ENCODE measurements at regions not wholly inside any gene's neighbourhood (a gene's known extent, or its start where the extent isn't known, plus 50 kb on each side); places are given as distances from the start of the nearest gene placed in this dataset.
A peak's percentile ranks its signal among the peaks of the same experiment; 100 is the strongest.

GRCh38 chr5:165876538-165876937 is 2371.1 kb downstream of the MAT2B start:
- DNase-seq (ENCODE audit: low read depth): peak; percentile 90

DNA sequence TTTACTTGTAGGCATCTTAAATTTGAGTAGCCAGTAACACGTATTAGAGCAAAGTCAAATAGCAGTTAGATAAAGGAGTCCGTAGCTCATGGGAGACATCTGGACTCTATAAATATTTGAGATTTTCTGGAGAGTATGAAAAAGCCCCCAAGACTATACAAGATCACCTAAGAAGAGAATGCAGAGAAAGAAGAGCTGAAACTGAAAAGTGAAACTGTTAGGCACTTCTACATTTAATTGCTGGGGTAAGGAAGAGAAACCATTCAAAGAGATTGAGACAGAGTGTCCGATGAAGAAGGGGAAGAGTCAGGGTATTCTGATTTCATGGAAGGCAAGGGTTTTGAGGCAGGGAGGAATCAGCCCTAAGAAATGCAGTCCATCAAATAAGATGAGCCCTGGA is 2372.1 kb downstream of the MAT2B start:
- no peak overlapping the region for H3K4me3 ChIP-seq (ENCODE audit: low read depth, low read length)
- TF ChIP-seq, protein P1, sequence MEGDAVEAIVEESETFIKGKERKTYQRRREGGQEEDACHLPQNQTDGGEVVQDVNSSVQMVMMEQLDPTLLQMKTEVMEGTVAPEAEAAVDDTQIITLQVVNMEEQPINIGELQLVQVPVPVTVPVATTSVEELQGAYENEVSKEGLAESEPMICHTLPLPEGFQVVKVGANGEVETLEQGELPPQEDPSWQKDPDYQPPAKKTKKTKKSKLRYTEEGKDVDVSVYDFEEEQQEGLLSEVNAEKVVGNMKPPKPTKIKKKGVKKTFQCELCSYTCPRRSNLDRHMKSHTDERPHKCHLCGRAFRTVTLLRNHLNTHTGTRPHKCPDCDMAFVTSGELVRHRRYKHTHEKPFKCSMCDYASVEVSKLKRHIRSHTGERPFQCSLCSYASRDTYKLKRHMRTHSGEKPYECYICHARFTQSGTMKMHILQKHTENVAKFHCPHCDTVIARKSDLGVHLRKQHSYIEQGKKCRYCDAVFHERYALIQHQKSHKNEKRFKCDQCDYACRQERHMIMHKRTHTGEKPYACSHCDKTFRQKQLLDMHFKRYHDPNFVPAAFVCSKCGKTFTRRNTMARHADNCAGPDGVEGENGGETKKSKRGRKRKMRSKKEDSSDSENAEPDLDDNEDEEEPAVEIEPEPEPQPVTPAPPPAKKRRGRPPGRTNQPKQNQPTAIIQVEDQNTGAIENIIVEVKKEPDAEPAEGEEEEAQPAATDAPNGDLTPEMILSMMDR (IDR thresholded peaks at IDR 0.05; ENCODE audit: control insufficient read depth, extremely low read depth, insufficient read depth): no peak
- no peak for DNase-seq (ENCODE audit: low read depth)

More at GRCh38 chr5:165876538-165876937, 2371.1 kb downstream of the MAT2B start:
- TF ChIP-seq, protein P1 (IDR thresholded peaks at IDR 0.05; ENCODE audit: control insufficient read depth, extremely low read depth, insufficient read depth): no peak
- no peak overlapping the region for H3K4me3 ChIP-seq (ENCODE audit: low read depth, low read length)

DNA sequence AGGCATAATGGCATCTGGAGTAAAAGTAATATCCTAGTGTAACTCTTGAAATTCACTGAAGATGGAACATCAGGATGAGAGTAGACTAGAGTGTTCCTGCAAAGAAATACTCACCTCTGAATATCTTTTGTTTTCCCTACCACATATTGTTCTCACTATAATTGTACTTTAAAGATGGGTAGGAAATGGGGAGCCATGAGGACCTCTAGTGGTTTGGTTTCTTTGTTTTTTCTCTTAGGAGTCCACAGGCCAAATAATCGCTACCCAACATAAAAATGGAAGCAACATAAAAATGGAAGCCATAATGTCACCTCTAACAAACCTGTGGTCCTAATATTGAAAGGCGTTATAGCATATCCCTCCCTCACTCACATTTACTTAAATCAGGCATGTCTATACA is 2375.8 kb downstream of the MAT2B start:
- TF ChIP-seq, protein P1 (IDR thresholded peaks at IDR 0.05; ENCODE audit: control insufficient read depth, extremely low read depth, insufficient read depth): no peak
- DNase-seq (ENCODE audit: low read depth): no peak

GRCh38 chr5:165882099-165882498 is 2376.7 kb downstream of the MAT2B start:
- peak; percentile 25 for DNase-seq (ENCODE audit: low read depth)
- TF ChIP-seq, protein P1 (IDR thresholded peaks at IDR 0.05; ENCODE audit: control insufficient read depth, extremely low read depth, insufficient read depth): no peak
- H3K4me3 ChIP-seq (ENCODE audit: low read depth, low read length): no peak overlapping the region

More for the DNA sequence above, 2375.8 kb downstream of the MAT2B start:
- no peak overlapping the region for H3K4me3 ChIP-seq (ENCODE audit: low read depth, low read length)

DNA sequence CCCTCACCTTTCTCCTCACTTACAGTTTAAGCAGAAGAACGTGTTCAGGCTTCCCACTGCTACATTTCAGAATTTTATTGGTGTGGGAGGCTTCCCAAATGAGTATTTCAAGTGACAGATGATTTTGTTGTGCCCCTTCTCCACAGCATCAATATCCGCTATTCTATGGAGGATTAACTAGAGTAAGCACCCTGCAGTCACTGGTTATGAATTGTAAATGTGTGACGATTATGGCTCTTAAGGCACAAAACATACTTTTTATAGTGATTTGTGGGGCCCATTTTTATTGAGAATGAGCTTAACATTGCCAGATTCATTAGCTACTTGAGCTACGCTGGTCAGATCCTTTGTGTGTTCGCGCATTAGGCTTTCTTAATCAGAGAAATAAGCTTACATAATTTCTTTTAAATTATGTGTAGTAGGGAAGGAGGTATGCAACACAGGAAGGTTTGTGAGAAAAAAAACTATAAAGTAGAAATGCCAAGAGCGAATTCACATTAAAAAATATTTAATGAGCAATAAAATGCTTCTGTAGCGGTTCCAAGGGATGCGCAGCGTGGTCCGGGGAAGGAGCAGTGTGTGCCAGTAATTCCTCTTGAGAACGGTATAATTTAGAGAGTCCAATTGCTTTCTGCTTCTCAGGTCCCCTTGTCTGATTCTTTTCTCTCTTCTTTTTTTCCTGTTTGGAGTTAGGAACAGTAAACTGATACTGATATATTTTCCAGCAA is 2380.4 kb downstream of the MAT2B start:
- H3K4me3 ChIP-seq (ENCODE audit: low read depth, low read length): no peak overlapping the region
- TF ChIP-seq, protein P1 (IDR thresholded peaks at IDR 0.05; ENCODE audit: control insufficient read depth, extremely low read depth, insufficient read depth): no peak
- DNase-seq (ENCODE audit: low read depth): peak; percentile 72

DNA sequence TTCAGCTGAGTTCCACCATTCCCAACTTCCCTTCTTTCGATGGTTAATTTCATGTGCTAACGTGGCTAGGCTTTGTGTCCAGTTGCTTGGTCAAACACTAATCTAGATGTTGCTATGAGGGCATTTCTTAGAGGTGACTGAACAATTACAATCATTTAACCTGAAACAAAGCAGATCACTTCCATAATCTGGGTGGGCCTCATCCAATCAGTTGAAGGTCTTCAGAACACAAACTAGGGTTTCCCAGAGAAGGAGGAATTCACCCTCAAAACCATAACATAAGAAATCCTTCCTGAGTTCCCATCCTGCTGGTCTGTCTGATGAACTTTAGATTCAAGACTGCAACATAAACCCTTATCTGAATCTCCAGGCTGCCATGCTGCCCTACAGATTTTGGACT is 2381.7 kb downstream of the MAT2B start:
- no peak for DNase-seq (ENCODE audit: low read depth)
- TF ChIP-seq, protein P1 (IDR thresholded peaks at IDR 0.05; ENCODE audit: control insufficient read depth, extremely low read depth, insufficient read depth): no peak
- no peak overlapping the region for H3K4me3 ChIP-seq (ENCODE audit: low read depth, low read length)

DNA sequence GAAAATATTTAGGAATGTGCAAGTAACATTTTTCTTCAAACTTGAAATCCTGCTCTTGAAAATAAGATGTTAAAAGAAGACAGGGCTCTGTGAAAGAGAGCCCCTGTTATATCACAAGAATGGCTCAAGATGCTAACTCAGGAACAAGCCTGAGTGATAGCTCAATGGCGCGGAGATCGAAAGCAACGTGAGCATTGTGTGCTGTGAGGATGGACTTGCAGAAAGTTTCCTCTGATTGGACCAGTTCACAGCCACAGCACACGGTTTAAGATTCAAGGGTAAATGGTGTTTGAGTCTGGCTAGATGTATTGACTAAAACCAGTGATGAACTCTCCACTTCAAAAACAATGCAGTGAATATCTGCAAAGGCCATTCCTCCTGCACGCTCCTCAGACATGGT is 2387.0 kb downstream of the MAT2B start:
- no peak for DNase-seq (ENCODE audit: low read depth)
- TF ChIP-seq, protein P1 (IDR thresholded peaks at IDR 0.05; ENCODE audit: control insufficient read depth, extremely low read depth, insufficient read depth): no peak
- no peak overlapping the region for H3K4me3 ChIP-seq (ENCODE audit: low read depth, low read length)

All from LNCaP clone FGC (cell line).